IMR-90 (cell line): ENCODE measurements at regions not wholly inside any gene's neighbourhood (a gene's known extent, or its start where the extent isn't known, plus 50 kb on each side); places are given as distances from the start of the nearest gene placed in this dataset.

Source experiments
- ATAC-seq: fragments of 200-7000 bp; cut with Tn5 transposase; 2 replicates; pipeline ENCODE4 v1.9.1; 2020; ENCODE audit warnings: low read depth, mild to moderate bottlenecking, moderate library complexity
- BruUV-seq: library from RNA; stranded (reverse); fragments of 400-500 nt; replicated peaks from 2 replicates; lab custom pipeline; 2021; lab: Mats Ljungman, UMichigan
- CTCF ChIA-PET: fragments of 300-600 bp; formaldehyde crosslinking; extraction: SDS; loops from one replicate; lab custom pipeline; 2021; ENCODE audit warnings: antibody characterized with exemption; lab: Yijun Ruan, JAX
- POLR2A ChIA-PET: fragments of 300-600 bp; sonication (Branson Sonifier 250); formaldehyde crosslinking; loops from one replicate; lab custom pipeline; 2022; ENCODE audit warnings: antibody characterized with exemption; ENCODE audit not compliant: unreplicated experiment; lab: Charles Lee
- DNase-seq: peaks from one replicate; pipeline ENCODE4 v3.0.0; 2013
- H2AFZ ChIP-seq: replicated peaks from 2 replicates; pipeline ENCODE3; 2013; ENCODE audit warnings: low read length, mild to moderate bottlenecking; ENCODE audit not compliant: poor library complexity
- H2AK5ac ChIP-seq: 2 replicates; pipeline ENCODE4 v1.6.1; 2013; ENCODE audit warnings: low read depth, low read length, inconsistent platforms
- H2AK9ac ChIP-seq: replicated peaks from 2 replicates; pipeline ENCODE3; 2013; ENCODE audit warnings: mild to moderate bottlenecking, low read depth, low read length, moderate library complexity; ENCODE audit not compliant: poor library complexity
- H2BK120ac ChIP-seq: 2 replicates; pipeline ENCODE4 v1.6.1; 2013; ENCODE audit warnings: low read depth, low read length, inconsistent platforms
- H2BK15ac ChIP-seq: 3 replicates; pipeline ENCODE4 v1.6.1; 2013; ENCODE audit warnings: low read depth, low read length, inconsistent platforms
- H2BK20ac ChIP-seq: 2 replicates; pipeline ENCODE4 v1.6.1; 2013; ENCODE audit warnings: low read depth, mild to moderate bottlenecking, inconsistent platforms, low read length, moderate library complexity
- H2BK5ac ChIP-seq: 2 replicates; pipeline ENCODE4 v1.6.1; 2013; ENCODE audit warnings: mild to moderate bottlenecking, low read depth, low read length, inconsistent platforms; ENCODE audit not compliant: poor library complexity, severe bottlenecking
- H3K14ac ChIP-seq: replicated peaks from 2 replicates; pipeline ENCODE4 v1.6.1; 2013; ENCODE audit warnings: low read depth, low read length, inconsistent platforms
- H3K18ac ChIP-seq: 2 replicates; pipeline ENCODE4 v1.6.1; 2013; ENCODE audit warnings: low read depth, low read length, control low read depth
- H3K23ac ChIP-seq: 2 replicates; pipeline ENCODE4 v1.6.1; 2013; ENCODE audit warnings: low read depth, low read length, inconsistent platforms
- H3K27ac ChIP-seq: 2 replicates; pipeline ENCODE4 v1.5.1; 2013; ENCODE audit warnings: mild to moderate bottlenecking, control low read depth, low read length; ENCODE audit not compliant: insufficient read depth
- H3K27me3 ChIP-seq: 2 replicates; pipeline ENCODE4 v1.6.1; 2013; ENCODE audit warnings: low read length; ENCODE audit not compliant: control insufficient read depth, insufficient read depth
- H3K36me3 ChIP-seq: 2 replicates; pipeline ENCODE4 v1.6.1; 2013; ENCODE audit warnings: low read length, mixed read lengths; ENCODE audit not compliant: control insufficient read depth, insufficient read depth
- H3K4ac ChIP-seq: 2 replicates; pipeline ENCODE4 v1.6.1; 2013; ENCODE audit warnings: low read depth, low read length, inconsistent platforms
- H3K4me1 ChIP-seq: 2 replicates; pipeline ENCODE4 v1.6.1; 2013; ENCODE audit warnings: low read length, mixed read lengths; ENCODE audit not compliant: control insufficient read depth, insufficient read depth
- H3K4me2 ChIP-seq: 2 replicates; pipeline ENCODE4 v1.6.1; 2013; ENCODE audit warnings: low read depth, mild to moderate bottlenecking, control low read depth, low read length, moderate library complexity
- H3K4me3 ChIP-seq: 2 replicates; pipeline ENCODE4 v1.5.1; 2013; ENCODE audit warnings: low read depth, mild to moderate bottlenecking, control low read depth, low read length, moderate library complexity; ENCODE audit not compliant: insufficient read depth
- H3K56ac ChIP-seq: 2 replicates; pipeline ENCODE4 v1.6.1; 2013; ENCODE audit warnings: low read length, inconsistent platforms; ENCODE audit not compliant: insufficient read depth; ENCODE audit errors: extremely low read depth
- H3K79me1 ChIP-seq, 2 experiments: 2 replicates each; pipeline ENCODE4 v1.6.1; 2013; ENCODE audit warnings: low read length in 2 of 2, inconsistent platforms in 1 of 2, low read depth in 1 of 2
- H3K9ac ChIP-seq: 2 replicates; pipeline ENCODE4 v1.6.1; 2013; ENCODE audit warnings: low read depth, low read length, control low read depth
- H3K9me1 ChIP-seq: 2 replicates; pipeline ENCODE4 v1.6.1; 2013; ENCODE audit warnings: low read length, inconsistent platforms; ENCODE audit not compliant: insufficient read depth
- H3K9me3 ChIP-seq: 2 replicates; pipeline ENCODE4 v1.6.1; 2013; ENCODE audit warnings: low read length; ENCODE audit not compliant: control insufficient read depth, insufficient read depth
- H4K20me1 ChIP-seq: 2 replicates; pipeline ENCODE4 v1.6.1; 2013; ENCODE audit warnings: low read length, inconsistent platforms; ENCODE audit not compliant: insufficient read depth
- H4K5ac ChIP-seq: 2 replicates; pipeline ENCODE4 v1.6.1; 2013; ENCODE audit warnings: mild to moderate bottlenecking, low read depth, low read length, control low read depth
- H4K8ac ChIP-seq, 2 experiments: 2 replicates each; pipeline ENCODE4 v1.6.1; 2013; ENCODE audit warnings: low read depth in 2 of 2, low read length in 2 of 2, control low read depth in 1 of 2, inconsistent platforms in 1 of 2
- H4K91ac ChIP-seq: 2 replicates; pipeline ENCODE4 v1.6.1; 2013; ENCODE audit warnings: low read depth, low read length, inconsistent platforms; ENCODE audit not compliant: insufficient read depth
- CHD1 ChIP-seq: IDR thresholded peaks from 2 replicates; pipeline ENCODE4 v1.6.1; 2012; ENCODE audit warnings: low read depth, low read length, improper control_type of control experiment
- MAFK ChIP-seq: IDR thresholded peaks from 2 replicates; pipeline ENCODE4 v1.6.1; 2012; ENCODE audit warnings: low read depth, low read length, improper control_type of control experiment
- MXI1 ChIP-seq: IDR thresholded peaks from 2 replicates; pipeline ENCODE4 v1.6.1; 2012; ENCODE audit warnings: low read depth, mild to moderate bottlenecking, low read length, moderate library complexity, borderline replicate concordance
- NFE2L2 ChIP-seq: fragments of 150-350 bp; IDR thresholded peaks from 2 replicates; pipeline ENCODE4 v1.6.1; 2016; ENCODE audit warnings: low read depth, mild to moderate bottlenecking, low read length
- POLR2A ChIP-seq: IDR thresholded peaks from 2 replicates; pipeline ENCODE4 v1.6.1; 2012; ENCODE audit warnings: mild to moderate bottlenecking, low read depth, low read length
- SMC3 ChIP-seq: fragments of 150-350 bp; IDR thresholded peaks from 2 replicates; pipeline ENCODE4 v1.6.1; 2016; ENCODE audit warnings: low read depth, mild to moderate bottlenecking, antibody characterized with exemption, low read length, moderate library complexity
- WGBS, 2 experiments: methylation state at CpG; one replicate each; pipeline versions ENCODE4 v1.1.5 to v1.1.7; 2013; ENCODE audit warnings: missing lambda C conversion rate in 2 of 2; ENCODE audit not compliant: insufficient read length in 1 of 2; ENCODE audit errors: extremely low coverage in 2 of 2; 5-methylcytosine and 5-hydroxymethylcytosine counted together
- dilution Hi-C: fragments of 300-500 bp; cut with HindIII; formaldehyde crosslinking; loops from one replicate; pipeline ENCODE4 v1.14.3; 2018; ENCODE audit warnings: low sequenced_read_pairs; ENCODE audit not compliant: unreplicated experiment
- in situ Hi-C: fragments of 300-500 bp; cut with MboI; formaldehyde crosslinking; loops from 3 replicates; pipeline ENCODE4 v1.14.3; 2019; ENCODE audit warnings: low sequenced_read_pairs, inconsistent platforms, mixed read lengths
- intact Hi-C: fragments of 100-400 bp; cut with micrococcal nuclease; formaldehyde crosslinking; loops from 2 replicates; pipeline ENCODE4 v1.10.0; 2022
- TF ChIP-seq, protein P1 (sequence below): conservative IDR thresholded peaks from 2 replicates; pipeline ENCODE4 v1.5.1; 2012; ENCODE audit warnings: mild to moderate bottlenecking, low read depth, low read length, improper control_type of control experiment
- TF ChIP-seq, protein P2 (sequence below): fragments of 150-350 bp; IDR thresholded peaks from 2 replicates; pipeline ENCODE4 v1.6.1; 2016; ENCODE audit warnings: low read depth, mild to moderate bottlenecking, low read length, moderate library complexity, borderline replicate concordance
- TF ChIP-seq, protein P3 (sequence below): fragments of 150-350 bp; IDR thresholded peaks from 2 replicates; pipeline ENCODE4 v1.6.1; 2017; ENCODE audit warnings: mild to moderate bottlenecking, antibody characterized with exemption, low read length, low read depth

DNA sequence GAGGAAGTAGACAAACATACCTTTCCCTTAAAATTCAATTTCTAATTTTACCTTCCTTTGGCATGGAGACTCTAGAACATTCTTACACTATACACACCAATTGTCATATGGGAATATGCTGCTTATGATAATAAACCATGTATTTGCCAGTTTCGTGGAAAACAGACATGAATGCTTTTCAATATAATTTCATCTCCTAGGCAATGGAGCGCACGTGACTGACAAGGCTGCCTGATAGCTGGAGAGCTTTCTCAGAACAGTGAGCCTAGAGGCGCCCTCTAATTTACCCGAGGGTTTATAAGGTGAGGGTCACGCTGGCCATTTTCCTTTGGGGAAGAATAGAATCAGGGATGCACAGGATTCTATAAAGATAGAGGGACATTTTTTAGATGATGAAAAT lies 56.5 kb downstream of the PRR18 start:
- Histone ChIP-seq H2BK120ac (no peak overlapping the region), H4K5ac (no peak overlapping the region), H2BK15ac (no peak overlapping the region), H3K36me3 (no peaks in the 10 kb centered on the region), H3K4me2 (no peak overlapping the region), H4K8ac (no peak overlapping the region), H2AK9ac (no peak overlapping the region), H3K56ac (no peak overlapping the region), H3K79me1 (no peaks in the 10 kb centered on the region), H2BK5ac (no peak overlapping the region), H4K91ac (no peak overlapping the region), H3K9me3 (no peaks in the 10 kb centered on the region), H3K23ac (no peak overlapping the region), H4K20me1 (no peaks in the 10 kb centered on the region), H3K27me3 (peaks cover 23% of the 10 kb centered on the region), H3K4me3 (no peak overlapping the region), H2AFZ (no peak overlapping the region), H3K4me1 (no peaks in the 10 kb centered on the region), H2AK5ac (no peak overlapping the region), H3K14ac (no peak overlapping the region), H3K4ac (no peak overlapping the region), H3K9ac (no peak overlapping the region), H3K27ac (no peak overlapping the region), H2BK20ac (no peak overlapping the region), H3K18ac (no peak overlapping the region), H3K9me1 (no peaks in the 10 kb centered on the region)
- intact Hi-C loops (no loop called here), in situ Hi-C loops (no loop called here), dilution Hi-C loops (no loop called here)
- ChIA-PET CTCF (no interaction called here), POLR2A (no interaction called here)
- WGBS, 2 experiments, result no CpG with 5 or more reads among the region's 6 CpGs
- no peak for ATAC-seq
- DNase-seq, result no peak
- TF ChIP-seq, protein P1, sequence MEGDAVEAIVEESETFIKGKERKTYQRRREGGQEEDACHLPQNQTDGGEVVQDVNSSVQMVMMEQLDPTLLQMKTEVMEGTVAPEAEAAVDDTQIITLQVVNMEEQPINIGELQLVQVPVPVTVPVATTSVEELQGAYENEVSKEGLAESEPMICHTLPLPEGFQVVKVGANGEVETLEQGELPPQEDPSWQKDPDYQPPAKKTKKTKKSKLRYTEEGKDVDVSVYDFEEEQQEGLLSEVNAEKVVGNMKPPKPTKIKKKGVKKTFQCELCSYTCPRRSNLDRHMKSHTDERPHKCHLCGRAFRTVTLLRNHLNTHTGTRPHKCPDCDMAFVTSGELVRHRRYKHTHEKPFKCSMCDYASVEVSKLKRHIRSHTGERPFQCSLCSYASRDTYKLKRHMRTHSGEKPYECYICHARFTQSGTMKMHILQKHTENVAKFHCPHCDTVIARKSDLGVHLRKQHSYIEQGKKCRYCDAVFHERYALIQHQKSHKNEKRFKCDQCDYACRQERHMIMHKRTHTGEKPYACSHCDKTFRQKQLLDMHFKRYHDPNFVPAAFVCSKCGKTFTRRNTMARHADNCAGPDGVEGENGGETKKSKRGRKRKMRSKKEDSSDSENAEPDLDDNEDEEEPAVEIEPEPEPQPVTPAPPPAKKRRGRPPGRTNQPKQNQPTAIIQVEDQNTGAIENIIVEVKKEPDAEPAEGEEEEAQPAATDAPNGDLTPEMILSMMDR, result no peak
- no peak for TF ChIP-seq CHD1
- TF ChIP-seq, protein P2, sequence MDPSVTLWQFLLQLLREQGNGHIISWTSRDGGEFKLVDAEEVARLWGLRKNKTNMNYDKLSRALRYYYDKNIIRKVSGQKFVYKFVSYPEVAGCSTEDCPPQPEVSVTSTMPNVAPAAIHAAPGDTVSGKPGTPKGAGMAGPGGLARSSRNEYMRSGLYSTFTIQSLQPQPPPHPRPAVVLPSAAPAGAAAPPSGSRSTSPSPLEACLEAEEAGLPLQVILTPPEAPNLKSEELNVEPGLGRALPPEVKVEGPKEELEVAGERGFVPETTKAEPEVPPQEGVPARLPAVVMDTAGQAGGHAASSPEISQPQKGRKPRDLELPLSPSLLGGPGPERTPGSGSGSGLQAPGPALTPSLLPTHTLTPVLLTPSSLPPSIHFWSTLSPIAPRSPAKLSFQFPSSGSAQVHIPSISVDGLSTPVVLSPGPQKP, result no peak
- TF ChIP-seq SMC3, result no peak
- no peak for TF ChIP-seq MXI1
- TF ChIP-seq NFE2L2, result no peak
- TF ChIP-seq, protein P3, sequence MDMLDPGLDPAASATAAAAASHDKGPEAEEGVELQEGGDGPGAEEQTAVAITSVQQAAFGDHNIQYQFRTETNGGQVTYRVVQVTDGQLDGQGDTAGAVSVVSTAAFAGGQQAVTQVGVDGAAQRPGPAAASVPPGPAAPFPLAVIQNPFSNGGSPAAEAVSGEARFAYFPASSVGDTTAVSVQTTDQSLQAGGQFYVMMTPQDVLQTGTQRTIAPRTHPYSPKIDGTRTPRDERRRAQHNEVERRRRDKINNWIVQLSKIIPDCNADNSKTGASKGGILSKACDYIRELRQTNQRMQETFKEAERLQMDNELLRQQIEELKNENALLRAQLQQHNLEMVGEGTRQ, result no peak
- no peak for TF ChIP-seq MAFK
- no peak for TF ChIP-seq POLR2A
- BruUV-seq, result no TSS peak
